Hindlimb muscle (tissue), 1 donor: ENCODE measurements at regions not wholly inside any gene's neighbourhood (a gene's known extent, or its start where the extent isn't known, plus 50 kb on each side); places are given as distances from the start of the nearest gene placed in this dataset.

ENCODE experiments used
- DNase-seq: peaks from one replicate; pipeline ENCODE4 v3.0.0-alpha.2; 2013

GRCh38 chr18:47758000-47758399, 172.5 kb downstream of the SMAD2 start:
- DNase-seq = no peak

- DNase-seq = no peak
These were observed 174.0 kb downstream of the SMAD2 start for GRCh38 chr18:47756364-47757016.

- DNase-seq = no peak
These were observed 175.4 kb downstream of the SMAD2 start for GRCh38 chr18:47755102-47755456.

- DNase-seq = no peak
These were observed 176.0 kb downstream of the SMAD2 start for GRCh38 chr18:47754311-47755101.

GRCh38 chr18:47752796-47753645, 177.4 kb downstream of the SMAD2 start:
- DNase-seq = no peak

- no peak for DNase-seq
These were observed 179.5 kb downstream of the SMAD2 start for GRCh38 chr18:47750889-47751423.

- no peak for DNase-seq
These were observed 180.9 kb downstream of the SMAD2 start for GRCh38 chr18:47749600-47749973.

GRCh38 chr18:47748847-47749599, 181.4 kb downstream of the SMAD2 start:
- DNase-seq = peak; percentile 90

GRCh38 chr18:47748093-47748796, 182.2 kb downstream of the SMAD2 start:
- no peak for DNase-seq

- DNase-seq = no peak
These were observed 183.1 kb downstream of the SMAD2 start for GRCh38 chr18:47747260-47747795.

- DNase-seq = no peak
These were observed 183.8 kb downstream of the SMAD2 start for GRCh38 chr18:47746615-47747014.

GRCh38 chr18:47745227-47745626, 185.2 kb downstream of the SMAD2 start:
- DNase-seq = no peak

GRCh38 chr18:47737956-47738355, 192.5 kb downstream of the SMAD2 start:
- DNase-seq = no peak

- no peak for DNase-seq
These were observed 193.1 kb downstream of the SMAD2 start for GRCh38 chr18:47737198-47737830.

- no peak for DNase-seq
These were observed 193.9 kb downstream of the SMAD2 start for GRCh38 chr18:47736376-47737140.

- DNase-seq = no peak
These were observed 195.3 kb downstream of the SMAD2 start for GRCh38 chr18:47735041-47735702.

- no peak for DNase-seq
These were observed 199.2 kb downstream of the SMAD2 start for GRCh38 chr18:47731276-47731675.

GRCh38 chr18:47730795-47731194, 199.7 kb downstream of the SMAD2 start:
- no peak for DNase-seq

- DNase-seq = no peak
These were observed 201.1 kb downstream of the SMAD2 start for GRCh38 chr18:47729356-47729755.

GRCh38 chr18:47728921-47729320, 201.5 kb downstream of the SMAD2 start:
- no peak for DNase-seq
